ENCODE measurements at regions not wholly inside any gene's neighbourhood (a gene's known extent, or its start where the extent isn't known, plus 50 kb on each side); places are given as distances from the start of the nearest gene placed in this dataset.

GRCh38 chr5:56540266-56540665 lies 275.1 kb upstream of the MAP3K1 start:
- no peak for DNase-seq

- DNase-seq, result no peak
These were observed 276.8 kb upstream of the MAP3K1 start for GRCh38 chr5:56538580-56538979.

GRCh38 chr5:56535347-56535746 lies 280.0 kb upstream of the MAP3K1 start:
- no peak for DNase-seq

GRCh38 chr5:56534102-56534829 lies 281.1 kb upstream of the MAP3K1 start:
- DNase-seq, result no peak

GRCh38 chr5:56532466-56532865 lies 282.9 kb upstream of the MAP3K1 start:
- DNase-seq, result no peak

- no peak for DNase-seq
These were observed 284.7 kb upstream of the MAP3K1 start for GRCh38 chr5:56530626-56531138.

GRCh38 chr5:56529666-56530430 lies 285.5 kb upstream of the MAP3K1 start:
- DNase-seq, result no peak

- no peak for DNase-seq
These were observed 288.2 kb upstream of the MAP3K1 start for GRCh38 chr5:56527174-56527573.

GRCh38 chr5:56525113-56525512 lies 290.2 kb upstream of the MAP3K1 start:
- DNase-seq, result no peak

- no peak for DNase-seq
These were observed 290.9 kb upstream of the ANKRD55 start for GRCh38 chr5:56523790-56524575.

GRCh38 chr5:56522960-56523359 lies 289.8 kb upstream of the ANKRD55 start:
- DNase-seq, result no peak

- no peak for DNase-seq
These were observed 289.0 kb upstream of the ANKRD55 start for GRCh38 chr5:56522169-56522568.

- no peak for DNase-seq
These were observed 288.0 kb upstream of the ANKRD55 start for GRCh38 chr5:56520986-56521730.

- no peak for DNase-seq
These were observed 285.7 kb upstream of the ANKRD55 start for GRCh38 chr5:56518820-56519219.

- no peak for DNase-seq
These were observed 283.9 kb upstream of the ANKRD55 start for GRCh38 chr5:56517011-56517416.

- DNase-seq, result no peak
These were observed 283.3 kb upstream of the ANKRD55 start for GRCh38 chr5:56516441-56516840.

GRCh38 chr5:56516035-56516434 lies 282.9 kb upstream of the ANKRD55 start:
- no peak for DNase-seq

- no peak for DNase-seq
These were observed 281.9 kb upstream of the ANKRD55 start for GRCh38 chr5:56515011-56515410.

- DNase-seq, result no peak
These were observed 281.1 kb upstream of the ANKRD55 start for GRCh38 chr5:56514245-56514644.

- no peak for DNase-seq
These were observed 280.0 kb upstream of the ANKRD55 start for GRCh38 chr5:56513141-56513540.

- DNase-seq, result no peak
These were observed 279.3 kb upstream of the ANKRD55 start for GRCh38 chr5:56512313-56512996.

- no peak for DNase-seq
These were observed 278.3 kb upstream of the ANKRD55 start for GRCh38 chr5:56511326-56511841.
